DND-41 (cell line): ENCODE measurements at regions not wholly inside any gene's neighbourhood (a gene's known extent, or its start where the extent isn't known, plus 50 kb on each side); places are given as distances from the start of the nearest gene placed in this dataset.
A peak's percentile ranks its signal among the peaks of the same experiment; 100 is the strongest.

Source experiments
- ATAC-seq: fragments of 200-7000 bp; cut with Tn5 transposase; 3 replicates; pipeline ENCODE4 v1.9.1; 2021; ENCODE audit warnings: low read depth; ENCODE audit not compliant: insufficient read depth
- DNase-seq: peaks from one replicate; pipeline ENCODE4 v3.0.0-alpha.2; 2020
- H2AFZ ChIP-seq: 2 replicates; pipeline ENCODE4 v1.6.0; 2012; ENCODE audit warnings: low read depth, low read length
- H3K27ac ChIP-seq: 2 replicates; pipeline ENCODE4 v1.5.1; 2012; ENCODE audit warnings: low read length, inconsistent platforms
- H3K27me3 ChIP-seq: fragments of 200-600 bp; sonication (generic); 2 replicates; pipeline ENCODE4 v1.6.0; 2012; ENCODE audit warnings: low read length, mild to moderate bottlenecking, inconsistent platforms; ENCODE audit not compliant: insufficient read depth, poor library complexity
- H3K36me3 ChIP-seq: 2 replicates; pipeline ENCODE4 v1.5.1; 2012; ENCODE audit warnings: low read length, inconsistent platforms; ENCODE audit not compliant: insufficient read depth
- H3K4me1 ChIP-seq: 2 replicates; pipeline ENCODE4 v1.5.1; 2012; ENCODE audit warnings: mild to moderate bottlenecking, low read length; ENCODE audit not compliant: insufficient read depth
- H3K4me2 ChIP-seq: 2 replicates; pipeline ENCODE4 v1.6.0; 2012; ENCODE audit warnings: mild to moderate bottlenecking, moderate library complexity, low read length, inconsistent platforms; ENCODE audit not compliant: insufficient read depth
- H3K4me3 ChIP-seq, 2 experiments: fragments of 200-600 bp in 1 of 2; shearing (Covaris generic) in 1 of 2; 2 replicates each; pipeline ENCODE4 v1.5.1; 2012 to 2016; ENCODE audit warnings: inconsistent platforms in 2 of 2, low read length in 2 of 2, mild to moderate bottlenecking in 2 of 2, low read depth in 1 of 2, moderate library complexity in 1 of 2
- H3K79me2 ChIP-seq: 2 replicates; pipeline ENCODE4 v1.6.0; 2012; ENCODE audit warnings: low read length, inconsistent platforms; ENCODE audit not compliant: insufficient read depth
- H3K9ac ChIP-seq: 2 replicates; pipeline ENCODE4 v1.6.0; 2012; ENCODE audit warnings: low read depth, mild to moderate bottlenecking, inconsistent platforms, low read length, moderate library complexity
- H3K9me3 ChIP-seq: 2 replicates; pipeline ENCODE4 v1.5.1; 2012; ENCODE audit warnings: low read length, moderate library complexity, mild to moderate bottlenecking, inconsistent platforms; ENCODE audit not compliant: insufficient read depth, severe bottlenecking
- H4K20me1 ChIP-seq: 2 replicates; pipeline ENCODE4 v1.6.0; 2012; ENCODE audit warnings: low read length; ENCODE audit not compliant: insufficient read depth
- CTCF ChIP-seq: IDR thresholded peaks from 2 replicates; pipeline ENCODE4 v1.5.1; 2012; ENCODE audit warnings: borderline replicate concordance, low read length, moderate library complexity, mild to moderate bottlenecking; ENCODE audit not compliant: poor library complexity, severe bottlenecking; ENCODE audit errors: extremely low read depth
- EZH2 ChIP-seq: IDR thresholded peaks from 3 replicates; pipeline ENCODE4 v1.6.1; 2012; ENCODE audit warnings: borderline replicate concordance, low read depth, mild to moderate bottlenecking, moderate library complexity, low read length, inconsistent platforms; ENCODE audit not compliant: severe bottlenecking

- H3K79me2 ChIP-seq = no peaks in the 10 kb centered on the region
- no peaks in the 10 kb centered on the region for H4K20me1 ChIP-seq
- no peak for TF ChIP-seq EZH2
- no peak for TF ChIP-seq CTCF
- no peak overlapping the region for H3K4me3 ChIP-seq
- H3K9ac ChIP-seq = no peak overlapping the region
- no peaks in the 10 kb centered on the region for H3K36me3 ChIP-seq
- H3K27me3 ChIP-seq = no peaks in the 10 kb centered on the region
- H3K9me3 ChIP-seq = no peaks in the 10 kb centered on the region
- DNase-seq (no peak), ATAC-seq (no peak)
- peaks cover 13% of the 10 kb centered on the region for H3K4me1 ChIP-seq
- H3K27ac ChIP-seq = no peak overlapping the region
- H2AFZ ChIP-seq = no peak overlapping the region
- no peak overlapping the region for H3K4me2 ChIP-seq
Measured at GRCh38 chr14:97444248-97444647, 647.1 kb downstream of the VRK1 start.

- H3K4me3 ChIP-seq = no peak overlapping the region
- no peaks in the 10 kb centered on the region for H3K27me3 ChIP-seq
- DNase-seq (no peak), ATAC-seq (no peak)
- H3K9ac ChIP-seq = no peak overlapping the region
- no peaks in the 10 kb centered on the region for H3K36me3 ChIP-seq
- no peak for TF ChIP-seq CTCF
- no peak for TF ChIP-seq EZH2
- H2AFZ ChIP-seq = no peak overlapping the region
- no peaks in the 10 kb centered on the region for H3K9me3 ChIP-seq
- H3K4me2 ChIP-seq = no peak overlapping the region
- H3K4me1 ChIP-seq = peaks cover 13% of the 10 kb centered on the region
- no peaks in the 10 kb centered on the region for H3K79me2 ChIP-seq
- no peak overlapping the region for H3K27ac ChIP-seq
- no peaks in the 10 kb centered on the region for H4K20me1 ChIP-seq
Measured at GRCh38 chr14:97445367-97445766, 648.2 kb downstream of the VRK1 start.

- no peaks in the 10 kb centered on the region for H3K36me3 ChIP-seq
- TF ChIP-seq EZH2 (no peak), CTCF (peak; percentile 45)
- peak; percentile 72 for ATAC-seq
Measured at GRCh38 chr14:97446087-97446486, 648.9 kb downstream of the VRK1 start.

GRCh38 chr14:97452314-97452713 lies 655.1 kb downstream of the VRK1 start:
- H3K9ac ChIP-seq = no peak overlapping the region
- H3K79me2 ChIP-seq = no peaks in the 10 kb centered on the region
- H4K20me1 ChIP-seq = no peaks in the 10 kb centered on the region
- H3K4me1 ChIP-seq = peaks cover 12% of the 10 kb centered on the region
- DNase-seq = no peak
- ATAC-seq = no peak
- H3K27ac ChIP-seq = no peak overlapping the region
- H3K4me2 ChIP-seq = no peak overlapping the region
- H3K36me3 ChIP-seq = no peaks in the 10 kb centered on the region
- no peaks in the 10 kb centered on the region for H3K27me3 ChIP-seq
- no peak overlapping the region for H2AFZ ChIP-seq
- H3K4me3 ChIP-seq = no peak overlapping the region
- no peak for TF ChIP-seq CTCF
- no peak for TF ChIP-seq EZH2
- H3K9me3 ChIP-seq = no peaks in the 10 kb centered on the region

More at GRCh38 chr14:97446087-97446486, 648.9 kb downstream of the VRK1 start:
- no peak overlapping the region for H3K27ac ChIP-seq
- DNase-seq = peak; percentile 55
- H3K27me3 ChIP-seq = no peaks in the 10 kb centered on the region
- H2AFZ ChIP-seq = no peak overlapping the region
- no peaks in the 10 kb centered on the region for H4K20me1 ChIP-seq
- H3K79me2 ChIP-seq = no peaks in the 10 kb centered on the region
- no peak overlapping the region for H3K9ac ChIP-seq
- no peaks in the 10 kb centered on the region for H3K9me3 ChIP-seq
- no peak overlapping the region for H3K4me3 ChIP-seq
- H3K4me1 ChIP-seq = peaks cover 13% of the 10 kb centered on the region
- no peak overlapping the region for H3K4me2 ChIP-seq
